WTC11 (cell line): ENCODE measurements at regions not wholly inside any gene's neighbourhood (a gene's known extent, or its start where the extent isn't known, plus 50 kb on each side); places are given as distances from the start of the nearest gene placed in this dataset.

ENCODE experiments used
- ATF2 ChIP-seq: sonication (generic); formaldehyde crosslinking; IDR thresholded peaks from 2 replicates; pipeline ENCODE4 v1.8.1; 2022; ENCODE audit warnings: low read depth, missing genetic modification reagents, borderline replicate concordance
- CTCF ChIP-seq: fragments of 200-600 bp; IDR thresholded peaks from 2 replicates; pipeline ENCODE4 v1.8.0; 2022; ENCODE audit warnings: antibody characterized with exemption
- FOXK1 ChIP-seq: sonication (generic); formaldehyde crosslinking; IDR thresholded peaks from 2 replicates; pipeline ENCODE4 v1.8.0; 2022; ENCODE audit warnings: mild to moderate bottlenecking, moderate library complexity, missing genetic modification reagents
- PREB ChIP-seq: sonication (generic); formaldehyde crosslinking; IDR thresholded peaks from 2 replicates; pipeline ENCODE4 v1.8.1; 2022; ENCODE audit warnings: mild to moderate bottlenecking, missing genetic modification reagents, moderate library complexity, borderline replicate concordance
- TEAD4 ChIP-seq: sonication (generic); formaldehyde crosslinking; IDR thresholded peaks from 2 replicates; pipeline ENCODE4 v1.8.0; 2022; ENCODE audit warnings: mild to moderate bottlenecking, missing genetic modification reagents
- USF1 ChIP-seq: sonication (generic); formaldehyde crosslinking; IDR thresholded peaks from 2 replicates; pipeline ENCODE4 v1.8.0; 2022; ENCODE audit warnings: mild to moderate bottlenecking, missing genetic modification reagents
- ZNF263 ChIP-seq: sonication (generic); formaldehyde crosslinking; IDR thresholded peaks from 2 replicates; pipeline ENCODE4 v1.8.1; 2022; ENCODE audit warnings: low read depth, mild to moderate bottlenecking, moderate library complexity, missing genetic modification reagents
- TF ChIP-seq, protein P1 (sequence below): sonication (generic); formaldehyde crosslinking; IDR thresholded peaks from 2 replicates; pipeline ENCODE4 v1.8.0; 2022; ENCODE audit warnings: mild to moderate bottlenecking, missing genetic modification reagents
- TF ChIP-seq, protein P2 (sequence below): sonication (generic); formaldehyde crosslinking; IDR thresholded peaks from 2 replicates; pipeline ENCODE4 v1.8.0; 2022; ENCODE audit warnings: missing genetic modification reagents

- TF ChIP-seq, protein P1, sequence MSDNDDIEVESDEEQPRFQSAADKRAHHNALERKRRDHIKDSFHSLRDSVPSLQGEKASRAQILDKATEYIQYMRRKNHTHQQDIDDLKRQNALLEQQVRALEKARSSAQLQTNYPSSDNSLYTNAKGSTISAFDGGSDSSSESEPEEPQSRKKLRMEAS (CRISPR knock-in tag), result no peak
- no peak for TF ChIP-seq USF1 (CRISPR knock-in tag)
- TF ChIP-seq ATF2, result no peak
- no peak for TF ChIP-seq CTCF
- TF ChIP-seq ZNF263 (CRISPR knock-in tag), result no peak
- TF ChIP-seq PREB, result no peak
- TF ChIP-seq TEAD4, result no peak
- TF ChIP-seq, protein P2, sequence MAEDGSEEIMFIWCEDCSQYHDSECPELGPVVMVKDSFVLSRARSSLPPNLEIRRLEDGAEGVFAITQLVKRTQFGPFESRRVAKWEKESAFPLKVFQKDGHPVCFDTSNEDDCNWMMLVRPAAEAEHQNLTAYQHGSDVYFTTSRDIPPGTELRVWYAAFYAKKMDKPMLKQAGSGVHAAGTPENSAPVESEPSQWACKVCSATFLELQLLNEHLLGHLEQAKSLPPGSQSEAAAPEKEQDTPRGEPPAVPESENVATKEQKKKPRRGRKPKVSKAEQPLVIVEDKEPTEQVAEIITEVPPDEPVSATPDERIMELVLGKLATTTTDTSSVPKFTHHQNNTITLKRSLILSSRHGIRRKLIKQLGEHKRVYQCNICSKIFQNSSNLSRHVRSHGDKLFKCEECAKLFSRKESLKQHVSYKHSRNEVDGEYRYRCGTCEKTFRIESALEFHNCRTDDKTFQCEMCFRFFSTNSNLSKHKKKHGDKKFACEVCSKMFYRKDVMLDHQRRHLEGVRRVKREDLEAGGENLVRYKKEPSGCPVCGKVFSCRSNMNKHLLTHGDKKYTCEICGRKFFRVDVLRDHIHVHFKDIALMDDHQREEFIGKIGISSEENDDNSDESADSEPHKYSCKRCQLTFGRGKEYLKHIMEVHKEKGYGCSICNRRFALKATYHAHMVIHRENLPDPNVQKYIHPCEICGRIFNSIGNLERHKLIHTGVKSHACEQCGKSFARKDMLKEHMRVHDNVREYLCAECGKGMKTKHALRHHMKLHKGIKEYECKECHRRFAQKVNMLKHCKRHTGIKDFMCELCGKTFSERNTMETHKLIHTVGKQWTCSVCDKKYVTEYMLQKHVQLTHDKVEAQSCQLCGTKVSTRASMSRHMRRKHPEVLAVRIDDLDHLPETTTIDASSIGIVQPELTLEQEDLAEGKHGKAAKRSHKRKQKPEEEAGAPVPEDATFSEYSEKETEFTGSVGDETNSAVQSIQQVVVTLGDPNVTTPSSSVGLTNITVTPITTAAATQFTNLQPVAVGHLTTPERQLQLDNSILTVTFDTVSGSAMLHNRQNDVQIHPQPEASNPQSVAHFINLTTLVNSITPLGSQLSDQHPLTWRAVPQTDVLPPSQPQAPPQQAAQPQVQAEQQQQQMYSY (CRISPR knock-in tag), result no peak
- TF ChIP-seq FOXK1 (CRISPR knock-in tag), result no peak
Observed at GRCh38 chr3:159252274-159252673, 450.4 kb downstream of the MFSD1 start.
